GM18505 (cell line): ENCODE measurements at regions not wholly inside any gene's neighbourhood (a gene's known extent, or its start where the extent isn't known, plus 50 kb on each side); places are given as distances from the start of the nearest gene placed in this dataset.

Source experiments
- ATAC-seq: cut with Tn5 transposase; IDR thresholded peaks from one replicate; pipeline ENCODE4 v1.9.1; 2021; ENCODE audit not compliant: unreplicated experiment
- POLR2A ChIP-seq: IDR thresholded peaks from 4 replicates; pipeline ENCODE4 v1.6.1; 2011; ENCODE audit warnings: borderline replicate concordance; ENCODE audit not compliant: insufficient read depth, insufficient read length; ENCODE audit errors: extremely low read depth

DNA sequence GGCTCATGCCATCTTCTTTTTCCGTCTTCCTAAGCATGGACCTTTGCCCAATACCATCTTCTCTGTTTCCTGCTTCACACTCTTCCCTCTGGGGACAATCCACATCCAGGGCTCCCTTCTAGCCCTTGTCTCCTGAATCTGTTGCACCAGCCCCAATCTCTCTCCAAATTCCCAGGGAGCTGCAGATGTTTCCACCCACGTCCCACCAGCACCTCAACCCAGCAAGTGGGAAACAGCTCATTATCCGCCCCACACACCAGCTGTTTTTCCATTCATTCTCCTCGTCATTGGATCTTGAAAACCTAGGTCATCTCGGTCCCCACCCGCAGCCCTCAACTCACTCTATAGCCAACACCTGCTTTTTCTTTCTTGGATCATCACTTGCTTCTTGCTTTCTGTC lies 185.0 kb upstream of the CDYL start:
- ATAC-seq, result no peak
- no peak for TF ChIP-seq POLR2A

DNA sequence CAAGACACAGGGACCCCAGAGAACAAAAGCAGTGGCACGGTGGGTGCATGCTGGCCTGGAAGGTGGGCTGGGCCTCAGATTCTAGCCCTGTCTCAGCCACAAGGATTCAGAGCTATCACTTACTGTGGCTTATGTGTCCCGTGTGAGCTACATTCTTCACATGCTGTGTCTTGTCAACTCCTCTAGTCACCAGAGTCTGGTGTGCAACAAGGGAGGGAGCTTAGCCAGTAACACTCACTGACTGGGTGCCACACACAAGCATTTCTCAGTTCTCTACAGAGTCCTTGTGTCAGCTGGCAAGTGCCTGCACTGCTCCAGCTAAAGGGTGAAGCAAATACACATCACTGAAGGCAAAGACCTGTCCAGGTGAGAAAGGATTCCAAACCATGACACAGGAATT lies 186.9 kb upstream of the CDYL start:
- ATAC-seq, result no peak
- no peak for TF ChIP-seq POLR2A

DNA sequence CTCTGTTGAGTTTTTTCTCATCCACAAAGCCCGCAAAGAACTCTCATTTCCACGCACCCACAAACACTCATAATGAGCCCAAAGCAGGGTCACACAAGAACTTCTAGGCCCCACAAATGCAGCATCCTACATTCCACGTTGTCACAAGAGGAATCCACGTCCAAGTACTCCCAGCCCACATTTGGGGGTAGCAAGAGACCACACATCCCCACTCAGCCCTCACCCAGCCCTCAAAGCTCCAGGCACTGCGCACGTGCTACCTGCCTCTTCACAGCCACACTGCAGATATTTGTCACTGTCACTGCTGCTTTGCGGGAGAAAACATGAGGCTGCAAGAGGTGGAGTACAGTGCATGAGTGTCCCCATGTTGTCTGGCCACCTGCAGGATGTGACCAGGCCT lies 187.6 kb upstream of the CDYL start:
- TF ChIP-seq POLR2A, result no peak
- no peak for ATAC-seq

DNA sequence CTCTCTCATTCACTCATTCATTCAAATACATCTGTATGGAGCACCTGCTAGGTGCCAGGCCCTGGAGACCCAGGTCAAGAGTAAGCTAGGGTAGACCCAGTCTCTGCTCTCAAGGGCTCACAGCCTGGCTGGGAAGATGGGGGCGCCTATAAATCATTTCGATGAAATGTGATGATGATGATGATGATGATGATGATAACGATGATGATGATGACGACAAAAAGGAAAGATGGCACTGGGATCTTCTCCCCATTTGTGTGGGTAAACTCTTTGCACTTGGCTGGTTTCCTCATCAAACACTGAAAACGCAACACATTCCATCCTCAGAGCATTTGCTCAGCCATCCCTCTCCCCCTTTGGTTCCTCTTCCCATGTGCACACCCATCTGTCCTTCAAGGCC lies 188.0 kb upstream of the CDYL start:
- TF ChIP-seq POLR2A, result no peak
- no peak for ATAC-seq

DNA sequence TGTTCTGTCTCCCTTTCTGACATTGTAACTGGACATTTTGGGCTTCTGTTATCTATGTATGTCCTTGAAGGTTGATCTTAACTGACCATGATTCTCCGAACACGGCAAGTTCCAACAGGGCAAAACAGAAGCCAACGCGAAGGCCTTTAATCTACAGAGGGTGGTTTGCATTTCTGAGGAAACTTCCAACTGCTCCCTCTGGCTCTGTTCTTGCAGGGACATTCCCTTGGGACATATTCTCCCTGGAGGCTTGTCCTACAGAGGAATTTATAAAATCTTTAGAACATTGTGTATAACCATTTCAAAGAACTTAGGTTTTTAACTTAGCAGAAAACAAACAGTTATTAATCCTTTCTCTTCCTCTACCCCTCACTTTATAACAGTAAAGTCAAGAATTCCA lies 189.0 kb upstream of the CDYL start:
- no peak for TF ChIP-seq POLR2A
- no peak for ATAC-seq

DNA sequence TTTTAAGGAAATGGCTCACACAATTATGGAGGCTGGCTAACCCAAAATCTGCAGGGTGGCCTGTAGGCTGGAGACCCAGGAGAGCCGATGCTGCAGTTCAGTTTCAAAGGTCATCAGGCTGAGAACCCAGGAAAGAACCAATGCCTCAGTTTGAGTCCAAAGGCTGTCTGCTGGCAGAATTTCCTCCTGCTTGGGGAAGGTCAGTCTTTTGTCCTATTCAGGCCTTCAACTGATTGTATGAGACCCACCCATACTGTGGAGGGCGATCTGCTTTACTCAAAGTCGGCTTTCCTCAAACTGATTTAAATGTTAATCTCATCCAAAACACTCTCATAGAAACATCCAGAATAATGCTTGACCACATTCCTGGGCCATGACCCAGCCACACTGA lies 189.7 kb upstream of the CDYL start:
- no peak for TF ChIP-seq POLR2A
- ATAC-seq, result no peak

DNA sequence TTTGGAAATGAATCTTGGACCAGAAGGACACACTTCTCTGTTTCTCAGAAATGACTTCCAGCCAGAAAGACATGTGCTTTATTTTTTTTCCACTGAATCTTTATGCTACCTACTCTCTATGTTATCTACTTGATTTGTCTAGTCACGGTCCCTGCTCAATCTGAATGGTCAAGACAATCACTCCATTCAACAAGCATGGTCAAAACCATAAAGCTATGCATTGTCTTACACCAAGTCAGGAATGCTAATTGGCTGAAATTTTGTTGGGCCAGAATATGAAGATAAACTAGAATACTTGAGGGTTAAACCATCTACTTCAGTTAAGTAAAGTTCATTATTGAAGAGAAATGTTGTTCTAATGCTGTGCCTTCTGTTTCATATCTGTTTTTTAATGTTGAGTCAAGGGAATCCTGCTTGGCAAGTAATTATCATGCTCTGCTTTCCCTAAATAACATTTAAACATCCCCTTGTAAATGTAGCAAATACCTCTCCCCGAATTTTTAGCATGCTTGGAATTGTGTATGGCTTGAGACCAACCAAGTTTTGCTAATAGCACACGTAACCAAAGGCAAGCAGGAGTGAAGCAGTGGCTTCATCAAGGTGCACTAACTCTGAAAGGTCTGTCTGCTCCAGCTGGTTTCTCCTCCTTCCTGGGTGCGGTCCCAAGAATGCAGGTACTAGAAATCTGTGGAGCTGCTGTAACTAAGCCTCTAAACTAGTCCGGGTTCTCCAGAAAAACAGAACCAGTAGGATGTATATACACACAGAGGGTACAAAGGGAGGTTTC lies 190.3 kb upstream of the CDYL start:
- no peak for TF ChIP-seq POLR2A
- ATAC-seq, result no peak

DNA sequence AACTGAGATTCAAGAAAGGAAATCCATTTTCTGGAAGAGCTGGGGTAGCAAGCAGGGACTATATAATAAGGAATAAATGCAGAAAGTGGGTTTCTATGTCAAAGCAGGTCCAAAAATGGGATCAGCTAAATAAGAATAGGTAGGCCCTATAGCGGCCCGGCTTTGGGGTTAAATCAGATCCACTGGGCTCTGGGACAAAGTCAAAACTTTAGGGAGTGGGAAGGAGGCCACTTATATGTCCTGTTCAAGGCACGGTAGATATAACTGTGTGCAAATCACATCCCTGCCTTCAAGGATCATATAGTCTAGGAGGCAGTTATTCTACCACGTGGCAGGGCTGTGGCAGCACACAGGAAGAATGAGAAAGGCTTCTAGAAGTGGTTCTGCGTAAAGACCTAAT lies 191.4 kb upstream of the CDYL start:
- TF ChIP-seq POLR2A, result no peak
- no peak for ATAC-seq

DNA sequence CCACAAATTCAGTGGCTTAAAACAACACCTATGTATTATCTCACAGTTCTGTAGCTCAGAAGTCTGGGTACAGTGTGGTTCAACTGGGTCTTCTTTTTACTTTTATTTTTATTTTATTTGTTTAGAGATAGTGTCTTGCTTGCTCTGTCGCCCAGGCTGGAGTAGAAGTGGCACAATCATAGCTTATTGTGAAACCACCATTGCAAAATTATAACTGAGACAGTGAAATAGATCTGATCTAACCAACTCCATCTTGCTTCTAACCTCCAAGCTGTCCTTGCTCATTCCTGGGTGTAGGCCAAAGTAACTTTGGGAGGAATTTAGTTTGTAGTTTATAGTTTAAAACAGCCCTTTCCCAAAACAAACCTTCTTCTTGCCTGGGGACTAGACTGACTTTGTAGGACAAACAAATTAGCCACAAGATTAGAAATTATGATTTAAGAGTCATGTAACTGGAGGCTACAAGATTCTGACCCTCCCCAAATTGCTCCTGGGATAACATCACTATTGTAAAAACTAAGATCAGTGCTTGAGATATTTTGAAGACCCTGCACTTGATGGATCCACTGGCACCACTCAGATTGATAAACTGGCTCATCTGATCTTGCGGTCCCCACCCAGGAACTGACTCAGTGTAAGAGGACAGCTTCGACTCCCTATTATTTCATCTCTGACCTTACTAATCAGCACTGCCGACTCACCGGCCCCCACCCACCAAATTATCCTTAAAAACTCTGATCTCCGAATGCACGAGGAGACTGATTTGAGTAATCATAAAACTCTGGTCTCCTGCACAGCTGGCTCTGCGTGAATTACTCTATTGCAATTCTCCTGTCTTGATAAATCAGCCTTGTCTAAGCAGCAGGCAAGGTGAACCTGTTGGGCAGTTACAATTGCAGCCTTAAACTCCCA lies 193.4 kb upstream of the CDYL start:
- no peak for TF ChIP-seq POLR2A
- no peak for ATAC-seq

DNA sequence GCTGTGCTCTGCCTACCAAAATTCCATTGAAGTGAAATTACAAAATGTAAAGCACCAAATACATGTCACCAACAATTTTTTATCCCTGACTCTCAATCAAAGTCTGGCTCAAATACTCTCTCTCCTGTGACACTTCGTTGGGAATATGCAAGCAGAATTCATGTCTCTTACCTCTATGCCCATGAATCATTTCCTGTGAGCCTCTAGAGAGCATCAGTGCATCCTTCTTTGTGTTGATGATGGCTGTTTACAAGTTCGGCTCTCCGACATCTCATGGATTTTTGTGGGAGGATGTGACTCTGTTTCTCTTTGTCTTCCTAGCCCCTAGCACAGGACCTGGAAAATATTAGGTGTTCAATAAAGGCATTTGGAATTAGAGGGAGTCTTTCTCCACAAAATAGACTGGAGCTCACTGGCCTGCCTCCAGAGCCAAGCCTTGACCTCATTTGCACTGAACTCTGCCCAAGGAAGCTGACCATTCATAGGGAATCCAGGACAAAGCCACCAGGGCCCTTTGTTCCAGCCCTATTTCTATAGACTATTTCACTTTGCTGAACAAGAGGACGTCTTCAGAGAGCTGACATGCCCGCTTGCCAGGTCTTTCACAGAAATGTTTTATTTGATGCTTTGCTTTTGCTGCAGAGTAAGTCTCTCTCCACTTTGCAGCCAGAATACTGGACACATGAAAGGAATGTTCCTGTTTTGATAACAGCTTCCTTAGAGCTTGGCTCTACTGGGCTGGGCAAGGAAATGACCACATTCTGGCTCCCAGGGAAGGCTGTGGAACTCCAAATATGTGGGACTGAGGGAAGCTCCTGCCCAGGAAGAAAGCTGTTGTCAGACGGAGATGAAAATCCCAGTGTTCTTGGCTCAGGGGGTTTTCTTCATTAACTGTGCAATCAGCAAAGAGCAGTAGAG lies 194.5 kb upstream of the CDYL start:
- TF ChIP-seq POLR2A, result no peak

DNA sequence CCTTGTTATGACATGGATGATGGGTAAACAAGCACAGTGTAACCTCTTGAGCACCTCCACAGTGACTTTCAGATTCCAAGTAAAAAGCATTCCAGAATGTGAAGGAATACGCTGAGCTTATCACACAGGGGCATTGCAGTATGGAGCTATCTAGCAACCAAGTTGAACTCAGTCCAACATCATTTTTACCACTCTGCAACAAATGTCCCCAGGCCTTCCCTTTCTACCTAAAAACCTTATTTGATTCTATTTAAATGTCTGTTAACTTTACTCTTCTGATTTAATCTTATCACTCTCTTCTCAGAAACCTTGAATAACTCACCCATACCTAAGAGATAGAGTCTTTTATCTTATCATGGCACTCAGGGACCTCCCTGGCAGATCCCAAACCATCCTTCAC lies 195.8 kb upstream of the CDYL start:
- no peak for TF ChIP-seq POLR2A
- no peak for ATAC-seq

More for the DNA sequence above, 194.5 kb upstream of the CDYL start:
- ATAC-seq, result no peak

DNA sequence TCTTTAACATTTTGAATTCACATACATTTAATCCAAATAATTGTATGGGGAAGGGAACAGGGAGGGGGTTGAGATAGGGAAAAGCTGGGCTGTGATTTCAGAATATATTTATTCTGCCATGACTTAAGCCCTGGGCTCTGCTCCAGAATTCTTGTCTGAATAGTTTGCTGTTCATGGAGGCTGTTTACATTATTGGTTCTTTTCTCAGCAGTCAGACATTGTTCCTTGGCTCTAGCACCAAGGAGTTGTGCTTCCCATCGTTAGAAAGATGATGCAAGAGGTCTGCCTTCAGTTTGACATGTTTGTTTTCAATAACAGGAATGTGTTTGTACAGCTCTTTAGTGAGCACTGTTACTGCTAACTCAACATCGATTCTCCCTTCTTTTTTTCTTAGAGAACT lies 198.8 kb upstream of the CDYL start:
- ATAC-seq, result no peak
- TF ChIP-seq POLR2A, result no peak

DNA sequence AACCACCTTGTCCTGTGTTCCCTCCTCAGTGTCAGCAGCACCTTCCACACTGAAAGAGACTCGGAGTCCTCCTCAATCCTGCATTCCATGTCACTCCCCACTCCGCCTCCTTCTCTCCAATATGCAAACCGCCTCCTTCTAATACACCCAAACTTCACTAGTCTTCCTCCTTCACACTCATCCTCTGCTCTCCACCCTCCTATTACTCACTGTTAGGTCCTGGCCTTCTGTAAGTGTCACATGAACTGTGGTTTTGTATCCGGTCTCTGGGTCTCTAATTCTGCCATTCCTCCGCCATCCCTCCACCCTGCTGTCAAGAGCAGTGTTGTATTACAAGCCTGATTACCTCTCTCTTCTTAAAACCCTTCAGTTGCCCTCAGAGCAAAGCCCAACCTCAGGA lies 200.5 kb upstream of the CDYL start:
- ATAC-seq, result no peak
- no peak for TF ChIP-seq POLR2A
